GM10266 (cell line): ENCODE measurements at regions not wholly inside any gene's neighbourhood (a gene's known extent, or its start where the extent isn't known, plus 50 kb on each side); places are given as distances from the start of the nearest gene placed in this dataset.

Experiments
- DNase-seq: peaks from one replicate; pipeline ENCODE4 v3.0.0; 2012; ENCODE audit errors: extremely low spot score
- TF ChIP-seq, protein P1 (sequence below): IDR thresholded peaks from 2 replicates; pipeline ENCODE4 v1.5.1; 2012; ENCODE audit warnings: mild to moderate bottlenecking, low read depth; ENCODE audit not compliant: control insufficient read depth, insufficient read depth; ENCODE audit errors: missing control alignments

DNA sequence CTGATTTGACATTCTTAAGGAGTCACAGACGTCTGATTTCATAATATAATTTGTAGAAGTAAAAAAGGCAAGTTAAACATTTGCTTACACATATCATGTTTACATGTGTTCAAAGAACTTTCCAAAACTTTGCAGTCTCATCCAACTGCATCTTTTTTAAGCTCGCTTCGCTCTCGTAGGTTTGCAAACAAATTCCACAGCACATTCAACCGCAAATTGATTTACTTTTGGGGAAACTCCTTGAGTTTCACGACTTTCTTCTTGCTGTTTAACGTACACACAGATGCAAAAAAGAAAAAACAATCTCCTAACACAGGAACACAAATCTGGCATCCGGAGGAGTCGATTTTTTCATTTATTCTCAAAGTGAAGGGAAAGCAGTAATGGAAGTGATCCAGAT lies 1149.5 kb downstream of the VRK1 start:
- TF ChIP-seq, protein P1, sequence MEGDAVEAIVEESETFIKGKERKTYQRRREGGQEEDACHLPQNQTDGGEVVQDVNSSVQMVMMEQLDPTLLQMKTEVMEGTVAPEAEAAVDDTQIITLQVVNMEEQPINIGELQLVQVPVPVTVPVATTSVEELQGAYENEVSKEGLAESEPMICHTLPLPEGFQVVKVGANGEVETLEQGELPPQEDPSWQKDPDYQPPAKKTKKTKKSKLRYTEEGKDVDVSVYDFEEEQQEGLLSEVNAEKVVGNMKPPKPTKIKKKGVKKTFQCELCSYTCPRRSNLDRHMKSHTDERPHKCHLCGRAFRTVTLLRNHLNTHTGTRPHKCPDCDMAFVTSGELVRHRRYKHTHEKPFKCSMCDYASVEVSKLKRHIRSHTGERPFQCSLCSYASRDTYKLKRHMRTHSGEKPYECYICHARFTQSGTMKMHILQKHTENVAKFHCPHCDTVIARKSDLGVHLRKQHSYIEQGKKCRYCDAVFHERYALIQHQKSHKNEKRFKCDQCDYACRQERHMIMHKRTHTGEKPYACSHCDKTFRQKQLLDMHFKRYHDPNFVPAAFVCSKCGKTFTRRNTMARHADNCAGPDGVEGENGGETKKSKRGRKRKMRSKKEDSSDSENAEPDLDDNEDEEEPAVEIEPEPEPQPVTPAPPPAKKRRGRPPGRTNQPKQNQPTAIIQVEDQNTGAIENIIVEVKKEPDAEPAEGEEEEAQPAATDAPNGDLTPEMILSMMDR: no peak
- no peak for DNase-seq

DNA sequence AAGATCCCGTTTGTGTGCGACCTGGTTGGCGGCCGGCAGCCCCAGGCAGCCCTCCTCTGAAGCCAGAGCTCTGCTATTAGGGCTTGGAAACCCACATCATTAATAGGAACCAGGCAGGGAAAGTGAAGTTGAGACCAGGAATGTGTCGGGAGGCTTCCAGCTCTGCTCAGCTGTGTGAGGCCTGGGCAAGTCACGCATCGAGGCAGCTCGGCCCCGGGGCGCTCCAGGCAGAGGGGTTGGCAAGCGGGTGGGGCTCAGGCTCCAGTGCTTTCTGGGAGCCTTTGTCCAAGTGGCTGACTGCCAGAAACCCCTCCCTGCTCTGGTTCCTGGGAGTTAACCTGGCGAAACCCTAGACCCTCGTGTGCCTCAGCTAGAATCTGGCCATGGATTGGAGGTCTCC lies 1151.7 kb downstream of the VRK1 start:
- no peak for DNase-seq
- TF ChIP-seq, protein P1: no peak

DNA sequence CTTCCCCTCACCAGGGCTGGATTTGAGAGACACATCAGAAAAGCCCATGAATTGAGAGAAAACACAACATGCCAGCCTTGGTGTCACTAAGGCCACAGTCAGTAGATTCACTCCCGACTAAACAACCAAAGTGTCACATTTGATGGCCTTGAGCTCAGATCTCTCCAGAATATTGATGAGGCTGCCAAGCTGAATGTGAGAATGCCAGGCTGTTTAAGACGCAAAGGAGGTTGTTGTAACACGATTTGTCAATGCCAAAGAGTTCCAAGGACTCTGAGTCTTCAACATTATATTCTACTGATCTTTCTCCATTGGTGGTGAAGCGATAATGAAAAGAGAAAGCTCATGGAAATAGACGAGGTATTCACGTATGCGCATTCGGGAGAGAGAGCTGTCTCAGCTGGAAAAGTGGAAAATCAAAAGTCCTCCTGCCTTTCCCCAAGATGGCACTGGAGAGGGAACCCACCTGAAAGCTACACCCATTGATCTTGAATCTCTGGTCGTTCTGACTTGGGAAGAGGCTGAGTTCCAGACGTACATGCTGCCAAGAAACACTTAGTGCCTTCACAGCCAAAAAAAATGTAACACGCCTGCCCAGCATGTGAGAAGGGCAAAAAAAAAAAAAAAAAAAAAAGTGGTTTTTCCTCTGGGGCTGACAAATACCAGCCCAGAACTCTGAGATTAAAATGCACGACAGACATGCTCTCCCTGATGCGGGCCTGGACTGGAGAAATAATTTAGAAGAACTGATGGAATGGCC lies 1159.6 kb downstream of the VRK1 start:
- TF ChIP-seq, protein P1: no peak
- DNase-seq: no peak

DNA sequence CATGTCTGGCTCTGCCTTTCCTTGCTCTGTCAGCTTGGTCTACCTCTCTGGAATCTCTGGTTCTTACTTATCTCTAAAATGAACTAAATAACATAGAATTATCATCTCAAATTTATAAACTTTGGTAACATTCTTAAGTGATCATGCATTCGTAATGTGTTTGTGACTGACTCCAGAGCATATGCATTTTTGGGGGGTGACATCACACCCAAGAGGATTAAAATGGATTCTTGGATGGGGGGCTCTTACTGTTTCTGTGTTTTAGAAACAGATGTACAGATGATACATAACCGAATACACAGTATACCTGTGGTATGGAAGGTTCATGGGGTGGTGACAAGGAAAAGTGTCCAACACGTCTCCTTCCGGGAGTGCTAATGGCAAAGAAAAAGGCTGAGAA lies 1162.1 kb downstream of the VRK1 start:
- TF ChIP-seq, protein P1: no peak
- DNase-seq: no peak

DNA sequence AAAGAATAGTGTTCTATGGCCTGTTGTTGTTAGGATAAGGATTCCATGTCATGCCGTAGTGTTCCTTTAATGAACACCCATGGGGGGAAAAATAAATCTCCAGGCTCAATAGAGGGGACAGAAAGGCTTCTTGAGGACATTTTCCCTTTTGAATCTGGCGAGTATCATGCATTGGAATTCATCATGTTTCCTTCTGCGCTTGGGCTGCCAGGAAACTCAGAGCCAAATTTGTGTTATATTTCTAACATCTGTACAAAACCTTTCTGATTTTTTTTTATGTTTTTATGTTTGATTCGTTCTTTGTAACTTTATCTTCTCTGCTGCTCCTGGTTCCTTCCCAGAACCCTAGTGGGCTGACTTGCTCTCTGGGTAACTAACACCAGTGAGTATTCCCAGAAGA lies 1163.3 kb downstream of the VRK1 start:
- TF ChIP-seq, protein P1: no peak
- DNase-seq: no peak

DNA sequence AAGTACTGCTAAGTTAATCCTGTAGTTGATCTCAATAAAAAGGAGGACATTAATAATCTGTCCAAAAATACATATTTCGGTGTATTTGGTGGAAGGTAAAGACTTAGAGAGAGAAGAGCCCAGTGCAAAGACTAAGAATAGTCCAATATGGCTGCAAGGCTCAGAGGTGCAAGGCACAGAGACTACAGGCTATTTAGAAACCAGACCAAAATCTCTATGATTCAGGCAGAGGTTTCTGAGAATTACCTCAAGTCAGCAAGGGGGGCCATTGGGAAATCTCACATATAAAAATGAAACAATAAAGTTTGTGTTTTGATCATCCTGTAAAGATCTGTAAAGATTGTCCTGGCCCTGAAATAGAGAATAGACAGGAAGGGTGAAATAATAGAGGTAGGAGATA lies 1173.0 kb downstream of the VRK1 start:
- no peak for DNase-seq
- TF ChIP-seq, protein P1: no peak

DNA sequence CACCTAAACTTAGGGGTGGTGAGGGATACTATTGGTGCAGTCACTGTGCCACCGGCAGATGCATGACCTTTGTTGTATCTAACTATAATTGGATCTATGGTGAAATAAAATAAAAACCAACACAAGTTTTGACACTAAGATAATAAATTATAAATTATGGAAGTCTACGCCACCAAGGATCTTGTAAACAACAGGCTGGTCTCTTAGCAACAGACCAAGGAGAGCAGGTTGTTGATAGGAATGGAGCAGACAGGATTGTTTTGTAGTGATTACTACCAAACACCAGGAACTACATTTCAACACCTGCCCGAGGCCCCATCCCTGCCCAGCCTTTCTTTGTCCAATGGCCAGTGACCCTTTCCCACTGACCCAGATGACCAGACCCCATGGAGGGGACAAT lies 1178.0 kb downstream of the VRK1 start:
- TF ChIP-seq, protein P1: no peak
- no peak for DNase-seq
